SK-N-SH (cell line): ENCODE measurements at regions not wholly inside any gene's neighbourhood (a gene's known extent, or its start where the extent isn't known, plus 50 kb on each side); places are given as distances from the start of the nearest gene placed in this dataset.

ENCODE experiments used
- CTCF ChIA-PET: fragments of 300-600, 350-600 bp; formaldehyde crosslinking; extraction: SDS; loops from one replicate; lab custom pipeline; 2021; lab: Yijun Ruan, JAX
- POLR2A ChIA-PET: fragments of 350-600 bp; sonication (Branson Sonifier 250); formaldehyde crosslinking; extraction: SDS; loops from one replicate; lab custom pipeline; 2020; ENCODE audit warnings: antibody characterized with exemption, inconsistent platforms; lab: Yijun Ruan, JAX
- DNase-seq: peaks from one replicate; pipeline ENCODE4 v3.0.0; 2012
- H2AFZ ChIP-seq: fragments of 200-600 bp; sonication (generic); 2 replicates; pipeline ENCODE4 v1.8.1; 2016; ENCODE audit warnings: antibody characterized with exemption, mild to moderate bottlenecking, low read depth
- H3F3A ChIP-seq: fragments of 200-600 bp; sonication (generic); replicated peaks from 2 replicates; pipeline ENCODE3; 2016; ENCODE audit warnings: antibody characterized with exemption, mild to moderate bottlenecking; ENCODE audit not compliant: insufficient read depth
- H3K27ac ChIP-seq, 2 experiments: fragments of 200-500 bp in 1 of 2; fragments of 200-600 bp in 1 of 2; sonication (Bioruptor generic) in 1 of 2; sonication (generic), shearing (Covaris generic) in 1 of 2; 2 replicates each; pipeline versions ENCODE4 v1.5.1 to v1.6.1; 2014 to 2016; ENCODE audit warnings: low read depth in 2 of 2, inconsistent platforms in 1 of 2, low read length in 1 of 2, mild to moderate bottlenecking in 1 of 2, mixed read lengths in 1 of 2
- H3K27me3 ChIP-seq: fragments of 200-600 bp; sonication (generic), shearing (Covaris generic); 2 replicates; pipeline ENCODE4 v1.6.1; 2016; ENCODE audit warnings: mixed run types; ENCODE audit not compliant: insufficient read depth
- H3K36me3 ChIP-seq, 2 experiments: fragments of 200-500 bp in 1 of 2; fragments of 200-600 bp in 1 of 2; sonication (Bioruptor generic) in 1 of 2; sonication (generic) in 1 of 2; replicated peaks in 1 of 2; 2 replicates each; pipeline versions ENCODE3 to v1.5.1; 2014 to 2016; ENCODE audit warnings: low read length in 1 of 2, mild to moderate bottlenecking in 1 of 2; ENCODE audit not compliant: insufficient read depth in 2 of 2, control insufficient read depth in 1 of 2
- H3K4me1 ChIP-seq, 2 experiments: fragments of 200-500 bp in 1 of 2; fragments of 200-600 bp in 1 of 2; sonication (Bioruptor generic) in 1 of 2; sonication (generic), shearing (Covaris generic) in 1 of 2; 2 replicates each; pipeline versions ENCODE4 v1.5.1 to v1.6.1; 2014 to 2016; ENCODE audit warnings: low read depth in 1 of 2, low read length in 1 of 2, mixed run types in 1 of 2; ENCODE audit not compliant: insufficient read depth in 2 of 2, control insufficient read depth in 1 of 2
- H3K4me2 ChIP-seq: fragments of 200-600 bp; sonication (generic), shearing (Covaris generic); 2 replicates; pipeline ENCODE4 v1.6.1; 2017; ENCODE audit warnings: mixed run types
- H3K4me3 ChIP-seq, 2 experiments: fragments of 200-500 bp in 1 of 2; fragments of 200-600 bp in 1 of 2; sonication (Bioruptor generic) in 1 of 2; sonication (generic), shearing (Covaris generic) in 1 of 2; 2 replicates each; pipeline versions ENCODE4 v1.5.1 to v1.8.1; 2014 to 2016; ENCODE audit warnings: low read depth in 2 of 2, inconsistent platforms in 1 of 2, low read length in 1 of 2, mild to moderate bottlenecking in 1 of 2, mixed read lengths in 1 of 2, moderate library complexity in 1 of 2
- H3K79me2 ChIP-seq: fragments of 200-600 bp; sonication (generic); 2 replicates; pipeline ENCODE4 v1.8.1; 2017; ENCODE audit warnings: mild to moderate bottlenecking; ENCODE audit not compliant: insufficient read depth
- H3K9ac ChIP-seq: fragments of 200-600 bp; sonication (generic); 2 replicates; pipeline ENCODE4 v1.6.1; 2017; ENCODE audit warnings: mixed run types
- H3K9me2 ChIP-seq: fragments of 200-600 bp; sonication (generic); 2 replicates; pipeline ENCODE4 v1.6.1; 2017; ENCODE audit warnings: mixed run types
- H3K9me3 ChIP-seq: fragments of 200-600 bp; sonication (generic); 2 replicates; pipeline ENCODE4 v1.6.1; 2017; ENCODE audit warnings: mixed run types, mild to moderate bottlenecking, moderate library complexity
- H4K20me1 ChIP-seq: fragments of 200-600 bp; sonication (generic); 2 replicates; pipeline ENCODE4 v1.6.1; 2017; ENCODE audit warnings: mild to moderate bottlenecking, mixed run types; ENCODE audit not compliant: insufficient read depth
- CHD2 ChIP-seq: fragments of 150-350 bp; IDR thresholded peaks from 2 replicates; pipeline ENCODE4 v1.6.1; 2018; ENCODE audit warnings: low read length; ENCODE audit not compliant: partially characterized antibody
- ELF1 ChIP-seq: IDR thresholded peaks from 2 replicates; pipeline ENCODE4 v1.4.0; 2012
- FOXM1 ChIP-seq: IDR thresholded peaks from 2 replicates; pipeline ENCODE4 v1.4.0; 2012; ENCODE audit warnings: low read depth, mild to moderate bottlenecking
- GABPA ChIP-seq: IDR thresholded peaks from 2 replicates; pipeline ENCODE4 v1.4.0; 2012; ENCODE audit warnings: low read depth, mild to moderate bottlenecking
- GATA2 ChIP-seq: sonication (generic); formaldehyde crosslinking; IDR thresholded peaks from 2 replicates; pipeline ENCODE4 v1.5.0; 2020; ENCODE audit warnings: mild to moderate bottlenecking, missing genetic modification reagents
- JUND ChIP-seq: IDR thresholded peaks from 2 replicates; pipeline ENCODE4 v1.4.0; 2012
- MEF2A ChIP-seq: IDR thresholded peaks from 2 replicates; pipeline ENCODE4 v1.4.0; 2012; ENCODE audit warnings: low read depth, borderline replicate concordance
- MXI1 ChIP-seq: IDR thresholded peaks from 2 replicates; pipeline ENCODE4 v1.6.1; 2012; ENCODE audit warnings: mild to moderate bottlenecking, low read depth, low read length, improper control_type of control experiment
- RAD21 ChIP-seq: IDR thresholded peaks from 2 replicates; pipeline ENCODE4 v1.6.1; 2012; ENCODE audit warnings: mild to moderate bottlenecking, low read length
- RCOR1 ChIP-seq: fragments of 150-350 bp; IDR thresholded peaks from 2 replicates; pipeline ENCODE4 v1.6.1; 2017; ENCODE audit warnings: antibody characterized with exemption, low read length
- RFX5 ChIP-seq: IDR thresholded peaks from 2 replicates; pipeline ENCODE4 v1.6.1; 2012; ENCODE audit warnings: mild to moderate bottlenecking, improper control_type of control experiment, low read length
- SMC3 ChIP-seq: IDR thresholded peaks from 2 replicates; pipeline ENCODE4 v1.6.1; 2012; ENCODE audit warnings: low read depth, low read length, improper control_type of control experiment
- TAF1 ChIP-seq: IDR thresholded peaks from 2 replicates; pipeline ENCODE4 v1.6.1; 2012; ENCODE audit warnings: low read depth, mild to moderate bottlenecking, low read length, moderate library complexity, borderline replicate concordance
- TCF12 ChIP-seq: IDR thresholded peaks from 2 replicates; pipeline ENCODE4 v1.4.0; 2012
- WGBS: methylation state at CpG from one replicate; pipeline ENCODE4 v1.1.6; 2017; ENCODE audit warnings: low lambda C conversion rate; 5-methylcytosine and 5-hydroxymethylcytosine counted together
- TF ChIP-seq, protein P1 (sequence below): IDR thresholded peaks from 2 replicates; pipeline ENCODE4 v1.4.0; 2012; ENCODE audit warnings: low read depth, borderline replicate concordance
- TF ChIP-seq, protein P2 (sequence below): fragments of 200-600 bp; sonication (generic); IDR thresholded peaks from 2 replicates; pipeline ENCODE4 v1.6.1; 2017; ENCODE audit warnings: antibody characterized with exemption, mild to moderate bottlenecking, moderate library complexity
- TF ChIP-seq, protein P3 (sequence below): fragments of 150-350 bp; IDR thresholded peaks from 2 replicates; pipeline ENCODE4 v1.6.1; 2017; ENCODE audit warnings: antibody characterized with exemption, low read length, low read depth, borderline replicate concordance

DNA sequence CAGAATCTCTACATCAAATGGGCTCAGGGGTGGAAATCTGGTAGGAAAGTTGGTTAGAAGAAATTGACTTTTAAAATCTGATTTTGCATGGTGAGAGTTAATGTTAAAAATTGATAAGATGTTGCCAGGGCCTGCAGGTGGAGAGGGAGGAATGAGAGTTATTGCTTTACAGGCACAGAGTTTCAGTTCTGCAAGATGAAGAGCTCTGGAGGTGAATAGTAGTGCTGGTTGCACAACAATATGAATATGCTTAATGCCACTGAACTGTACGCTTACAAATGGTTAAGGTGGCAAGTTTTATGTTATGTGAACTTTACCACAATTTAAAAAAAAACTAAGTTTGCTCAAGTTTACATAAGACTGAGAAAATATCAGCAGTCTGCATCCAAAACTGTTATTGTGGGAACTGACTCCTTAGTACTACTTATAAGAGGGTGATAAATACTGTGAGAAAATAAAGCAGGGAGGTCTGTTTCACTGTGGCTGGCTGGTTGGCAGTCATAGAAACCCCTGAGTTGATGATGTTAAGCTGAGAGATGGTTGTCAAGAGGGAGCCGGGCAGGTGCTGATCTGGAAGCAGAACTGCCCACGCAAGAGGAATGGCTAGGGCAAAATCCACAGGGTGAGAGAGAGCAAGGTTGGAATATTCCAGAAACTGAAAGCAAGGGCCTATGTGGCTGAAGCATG lies 144.9 kb downstream of the EDEM1 start:
- Histone ChIP-seq H3K79me2 (no peaks in the 10 kb centered on the region), H3K4me3 (no peak overlapping the region), H3K27me3 (no peaks in the 10 kb centered on the region), H3K4me1 (no peaks in the 10 kb centered on the region), H3K9me3 (no peaks in the 10 kb centered on the region), H3K4me2 (no peak overlapping the region), H3K9ac (no peak overlapping the region), H2AFZ (no peak overlapping the region)
- DNase-seq, result no peak
- TF ChIP-seq TAF1 (no peak), RCOR1 (no peak), RFX5 (no peak), MXI1 (no peak), RAD21 (no peak), GATA2 (CRISPR knock-in tag) (no peak), TCF12 (no peak), JUND (no peak), CHD2 (no peak)
- TF ChIP-seq, protein P1, sequence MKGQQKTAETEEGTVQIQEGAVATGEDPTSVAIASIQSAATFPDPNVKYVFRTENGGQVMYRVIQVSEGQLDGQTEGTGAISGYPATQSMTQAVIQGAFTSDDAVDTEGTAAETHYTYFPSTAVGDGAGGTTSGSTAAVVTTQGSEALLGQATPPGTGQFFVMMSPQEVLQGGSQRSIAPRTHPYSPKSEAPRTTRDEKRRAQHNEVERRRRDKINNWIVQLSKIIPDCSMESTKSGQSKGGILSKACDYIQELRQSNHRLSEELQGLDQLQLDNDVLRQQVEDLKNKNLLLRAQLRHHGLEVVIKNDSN, result no peak
- TF ChIP-seq, all 33 proteins: peak for 0
- no peaks in the 10 kb centered on the region for H3K9me2 ChIP-seq
- H3K36me3 ChIP-seq, result no peaks in the 10 kb centered on the region
- WGBS, result 29% methylated on average over 3 of the region's 3 CpGs
- ChIA-PET CTCF (interaction anchor here (0.6 kb wide), 1 partner anchor 118 kb away, joined by 3 read pairs; no protein-coding TSS in a partner anchor), POLR2A (no interaction called here)
- H3K27ac ChIP-seq, result no peak overlapping the region
- H3F3A ChIP-seq, result no peaks in the 10 kb centered on the region
- H4K20me1 ChIP-seq, result no peaks in the 10 kb centered on the region

DNA sequence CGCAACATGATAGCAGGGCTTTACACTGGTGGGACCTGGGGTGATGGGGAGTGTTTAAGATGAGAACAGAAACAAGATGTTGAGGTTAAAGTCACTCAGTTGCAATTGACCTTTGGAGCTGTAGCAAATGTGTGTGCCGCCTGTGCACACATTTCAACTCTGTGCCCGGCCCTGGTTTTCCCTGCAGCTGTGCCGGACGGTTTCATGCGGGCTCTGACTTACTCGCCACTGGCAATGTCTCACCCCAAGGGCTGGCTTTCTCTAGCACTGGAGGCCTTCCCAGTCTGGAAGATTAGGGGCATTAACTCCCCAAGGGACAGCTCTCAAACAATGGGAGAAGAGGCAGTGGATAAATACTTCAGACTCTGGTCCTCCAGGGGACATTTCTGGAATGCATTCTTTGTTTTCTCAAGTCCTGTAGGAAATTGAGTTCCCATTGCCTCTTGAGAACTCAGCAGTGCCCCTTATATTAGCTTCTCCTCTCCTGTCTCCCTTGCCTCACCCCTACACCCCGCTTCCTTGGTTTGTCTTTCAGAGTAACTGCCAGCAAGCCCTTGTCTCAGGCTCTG lies 152.5 kb downstream of the EDEM1 start:
- Histone ChIP-seq H2AFZ (no peak overlapping the region), H3K27me3 (no peaks in the 10 kb centered on the region; the same call in 1 of the 2 replicates), H3K9me2 (no peaks in the 10 kb centered on the region), H3K9me3 (no peaks in the 10 kb centered on the region), H3K27ac (no peak overlapping the region), H4K20me1 (no peaks in the 10 kb centered on the region), H3K4me2 (no peak overlapping the region), H3K4me3 (no peak overlapping the region), H3K4me1 (no peaks in the 10 kb centered on the region)
- POLR2A ChIA-PET, result no interaction called here
- 35% methylated on average over 6 of the region's 8 CpGs for WGBS
- TF ChIP-seq MEF2A (no peak), FOXM1 (no peak), ELF1 (no peak), GABPA (no peak), SMC3 (no peak), JUND (no peak)
- TF ChIP-seq, protein P2, sequence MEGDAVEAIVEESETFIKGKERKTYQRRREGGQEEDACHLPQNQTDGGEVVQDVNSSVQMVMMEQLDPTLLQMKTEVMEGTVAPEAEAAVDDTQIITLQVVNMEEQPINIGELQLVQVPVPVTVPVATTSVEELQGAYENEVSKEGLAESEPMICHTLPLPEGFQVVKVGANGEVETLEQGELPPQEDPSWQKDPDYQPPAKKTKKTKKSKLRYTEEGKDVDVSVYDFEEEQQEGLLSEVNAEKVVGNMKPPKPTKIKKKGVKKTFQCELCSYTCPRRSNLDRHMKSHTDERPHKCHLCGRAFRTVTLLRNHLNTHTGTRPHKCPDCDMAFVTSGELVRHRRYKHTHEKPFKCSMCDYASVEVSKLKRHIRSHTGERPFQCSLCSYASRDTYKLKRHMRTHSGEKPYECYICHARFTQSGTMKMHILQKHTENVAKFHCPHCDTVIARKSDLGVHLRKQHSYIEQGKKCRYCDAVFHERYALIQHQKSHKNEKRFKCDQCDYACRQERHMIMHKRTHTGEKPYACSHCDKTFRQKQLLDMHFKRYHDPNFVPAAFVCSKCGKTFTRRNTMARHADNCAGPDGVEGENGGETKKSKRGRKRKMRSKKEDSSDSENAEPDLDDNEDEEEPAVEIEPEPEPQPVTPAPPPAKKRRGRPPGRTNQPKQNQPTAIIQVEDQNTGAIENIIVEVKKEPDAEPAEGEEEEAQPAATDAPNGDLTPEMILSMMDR, result no peak
- TF ChIP-seq, protein P3, sequence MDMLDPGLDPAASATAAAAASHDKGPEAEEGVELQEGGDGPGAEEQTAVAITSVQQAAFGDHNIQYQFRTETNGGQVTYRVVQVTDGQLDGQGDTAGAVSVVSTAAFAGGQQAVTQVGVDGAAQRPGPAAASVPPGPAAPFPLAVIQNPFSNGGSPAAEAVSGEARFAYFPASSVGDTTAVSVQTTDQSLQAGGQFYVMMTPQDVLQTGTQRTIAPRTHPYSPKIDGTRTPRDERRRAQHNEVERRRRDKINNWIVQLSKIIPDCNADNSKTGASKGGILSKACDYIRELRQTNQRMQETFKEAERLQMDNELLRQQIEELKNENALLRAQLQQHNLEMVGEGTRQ, result no peak
- TF ChIP-seq, protein P1, result no peak
- TF ChIP-seq, all 33 proteins: peak for 0
- Histone ChIP-seq H3F3A (no peaks in the 10 kb centered on the region), H3K9ac (no peak overlapping the region), H3K36me3 (no peaks in the 10 kb centered on the region), H3K79me2 (no peaks in the 10 kb centered on the region)
- DNase-seq, result no peak
- CTCF ChIA-PET, result no interaction called here
